GM18873 (cell line): ENCODE measurements at regions not wholly inside any gene's neighbourhood (a gene's known extent, or its start where the extent isn't known, plus 50 kb on each side); places are given as distances from the start of the nearest gene placed in this dataset.

Experiments
- ATAC-seq: cut with Tn5 transposase; IDR thresholded peaks from one replicate; pipeline ENCODE4 v1.9.1; 2021; ENCODE audit warnings: mild to moderate bottlenecking, moderate library complexity, moderate number of reproducible peaks; ENCODE audit not compliant: unreplicated experiment, low FRiP score

- ATAC-seq: peak; percentile 68
These were observed 98.5 kb upstream of the INSIG1 start for GRCh38 chr7:155198901-155199845.

- no peak for ATAC-seq
These were observed 96.2 kb upstream of the INSIG1 start for GRCh38 chr7:155201325-155202087.

DNA sequence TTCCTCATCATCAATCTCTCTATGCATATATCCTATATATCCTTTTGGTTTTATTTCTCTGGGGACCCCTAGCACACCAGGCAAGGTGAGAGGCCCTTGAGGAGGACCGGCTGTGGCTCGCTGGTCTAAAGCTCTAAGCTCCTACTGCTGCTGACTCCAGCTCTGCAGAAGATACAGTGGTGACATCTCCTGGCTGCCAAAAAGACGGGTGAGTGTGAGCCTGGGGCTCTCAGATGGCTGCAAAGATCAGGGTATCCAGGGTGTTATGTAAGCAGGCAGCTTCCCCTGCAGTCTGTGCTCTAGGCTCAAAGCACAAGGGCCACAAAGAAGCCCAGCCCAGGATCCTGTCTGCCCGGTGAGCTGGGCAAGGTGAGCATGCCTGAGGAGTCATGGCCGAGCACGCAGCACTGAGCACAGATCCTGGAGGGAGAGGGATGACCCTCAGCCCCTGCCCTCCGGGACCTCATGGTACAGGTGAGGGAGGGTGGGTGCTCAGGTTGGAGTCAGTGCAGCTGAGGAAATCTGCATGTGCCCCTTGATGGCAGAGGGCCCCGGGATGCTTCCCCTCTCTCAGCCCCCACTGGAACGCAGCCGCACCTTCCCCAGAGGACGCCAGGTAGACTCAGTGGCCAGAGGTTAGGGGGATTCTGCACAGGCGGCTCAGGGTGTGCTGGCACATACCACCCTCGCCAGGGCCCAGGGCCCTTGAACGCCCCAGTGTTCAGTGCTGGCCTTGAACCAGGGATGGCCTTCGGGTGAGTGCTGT is 95.4 kb upstream of the INSIG1 start:
- no peak for ATAC-seq

- no peak for ATAC-seq
These were observed 94.4 kb upstream of the INSIG1 start for GRCh38 chr7:155203059-155203881.

GRCh38 chr7:155203882-155204691 is 93.6 kb upstream of the INSIG1 start:
- no peak for ATAC-seq

DNA sequence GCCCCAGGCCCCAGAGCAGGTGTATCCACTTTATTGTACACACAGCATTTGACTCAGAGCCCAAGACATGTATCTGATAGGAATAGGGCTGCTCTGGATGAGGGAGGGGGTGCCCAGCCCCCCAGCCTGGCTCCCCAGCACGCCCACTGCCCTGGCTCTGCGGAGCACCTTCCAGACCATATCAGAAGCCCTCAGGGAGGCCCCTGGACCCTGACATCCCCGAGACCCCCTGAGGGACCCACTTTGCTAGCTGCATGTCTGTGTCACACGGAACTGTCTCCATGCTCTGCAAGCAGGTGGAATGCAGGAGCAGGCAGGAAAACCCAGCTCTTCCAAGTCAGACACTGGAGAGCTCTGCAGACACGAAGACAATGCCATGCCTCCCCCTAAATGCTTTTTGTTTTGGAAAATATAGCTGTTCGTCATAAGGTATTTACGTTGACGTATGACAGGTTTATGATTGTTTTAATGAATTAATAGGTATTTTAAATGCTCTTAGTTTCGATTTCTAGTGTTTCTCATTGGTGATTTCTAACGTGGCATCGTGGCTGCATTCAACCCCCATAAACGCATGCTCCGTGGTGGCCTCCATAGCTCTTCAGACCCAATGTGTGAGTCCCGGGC is 92.8 kb upstream of the INSIG1 start:
- no peak for ATAC-seq

DNA sequence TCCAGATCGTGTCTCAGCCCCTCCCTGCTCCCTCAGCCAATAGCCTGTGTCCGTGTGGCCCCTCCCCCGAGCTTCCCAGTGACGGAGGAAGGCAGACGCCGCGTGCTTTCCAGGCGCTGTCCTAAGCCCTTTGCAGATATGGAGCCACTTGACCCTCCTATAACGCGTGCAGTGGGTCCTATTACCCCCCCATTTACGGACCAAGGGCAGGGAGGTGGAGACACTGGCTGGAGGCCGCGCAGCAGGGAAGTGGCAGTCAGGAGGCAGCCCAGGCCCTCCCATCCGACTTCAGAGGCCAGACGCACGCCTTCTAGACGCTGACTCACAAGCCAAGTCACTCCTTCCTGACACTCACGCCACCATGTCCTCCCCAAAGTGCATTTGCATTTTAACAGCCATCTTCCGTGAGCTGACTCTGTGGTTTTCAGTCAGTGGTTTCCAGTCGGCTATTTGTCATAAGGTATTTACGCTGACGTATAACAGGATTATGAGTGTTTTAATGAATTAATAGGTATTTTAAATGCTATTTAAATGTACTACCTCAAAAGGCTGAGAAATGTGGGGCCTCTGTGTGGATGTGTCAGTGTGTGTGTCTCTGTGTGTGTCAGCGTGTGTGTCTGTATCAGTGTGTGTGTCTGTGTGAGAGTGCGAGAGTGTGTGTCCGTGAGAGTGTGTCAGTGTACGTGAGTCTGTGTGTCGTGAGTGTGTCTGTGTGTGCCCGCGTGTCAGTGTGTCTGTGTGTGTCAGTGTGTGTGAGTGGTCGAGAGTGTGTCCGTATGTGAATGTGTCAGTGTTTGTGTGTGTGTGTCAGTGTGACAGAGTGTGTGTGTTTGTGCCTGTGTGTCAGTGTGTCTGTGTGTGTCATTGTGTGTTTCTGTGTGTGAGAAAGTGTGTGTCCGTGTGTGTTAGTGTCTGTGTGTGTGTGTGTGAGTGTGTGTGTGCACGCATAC is 92.0 kb upstream of the INSIG1 start:
- ATAC-seq: peak; percentile 83

DNA sequence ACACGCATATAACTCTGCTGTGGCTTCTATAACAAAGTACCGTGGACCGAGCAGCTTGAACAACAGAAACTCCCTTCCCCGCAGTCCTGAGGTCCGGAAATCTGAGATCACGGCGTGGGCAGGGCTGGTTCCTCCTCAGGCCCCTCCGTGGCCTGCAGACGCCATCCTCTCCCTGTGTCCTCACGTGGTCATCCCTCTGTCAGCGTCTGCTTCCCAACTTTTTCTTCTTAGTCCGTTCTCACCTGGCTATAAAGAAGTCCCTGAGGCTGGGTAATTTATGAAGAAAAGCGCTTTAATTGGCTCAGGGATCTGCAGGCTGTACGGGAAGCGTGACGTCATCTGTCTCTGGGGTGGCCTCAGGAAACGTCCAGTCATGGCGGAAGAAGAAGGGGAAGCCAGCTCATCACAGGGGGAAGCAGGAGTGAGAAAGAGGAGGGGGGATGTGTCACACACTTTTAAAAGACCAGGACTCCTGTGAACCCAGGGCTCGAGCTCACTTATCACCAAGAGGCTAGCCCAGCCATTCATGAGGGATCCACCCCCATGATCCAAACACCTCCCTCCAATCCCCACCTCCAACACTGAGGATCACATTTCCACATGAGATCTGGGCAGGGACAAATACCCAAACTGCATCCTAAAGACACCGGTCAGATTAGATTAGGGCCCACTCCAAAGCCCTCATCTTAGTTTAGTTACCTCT is 91.2 kb upstream of the INSIG1 start:
- ATAC-seq: peak; percentile 33

GRCh38 chr7:155207326-155208002 is 90.2 kb upstream of the INSIG1 start:
- ATAC-seq: no peak

DNA sequence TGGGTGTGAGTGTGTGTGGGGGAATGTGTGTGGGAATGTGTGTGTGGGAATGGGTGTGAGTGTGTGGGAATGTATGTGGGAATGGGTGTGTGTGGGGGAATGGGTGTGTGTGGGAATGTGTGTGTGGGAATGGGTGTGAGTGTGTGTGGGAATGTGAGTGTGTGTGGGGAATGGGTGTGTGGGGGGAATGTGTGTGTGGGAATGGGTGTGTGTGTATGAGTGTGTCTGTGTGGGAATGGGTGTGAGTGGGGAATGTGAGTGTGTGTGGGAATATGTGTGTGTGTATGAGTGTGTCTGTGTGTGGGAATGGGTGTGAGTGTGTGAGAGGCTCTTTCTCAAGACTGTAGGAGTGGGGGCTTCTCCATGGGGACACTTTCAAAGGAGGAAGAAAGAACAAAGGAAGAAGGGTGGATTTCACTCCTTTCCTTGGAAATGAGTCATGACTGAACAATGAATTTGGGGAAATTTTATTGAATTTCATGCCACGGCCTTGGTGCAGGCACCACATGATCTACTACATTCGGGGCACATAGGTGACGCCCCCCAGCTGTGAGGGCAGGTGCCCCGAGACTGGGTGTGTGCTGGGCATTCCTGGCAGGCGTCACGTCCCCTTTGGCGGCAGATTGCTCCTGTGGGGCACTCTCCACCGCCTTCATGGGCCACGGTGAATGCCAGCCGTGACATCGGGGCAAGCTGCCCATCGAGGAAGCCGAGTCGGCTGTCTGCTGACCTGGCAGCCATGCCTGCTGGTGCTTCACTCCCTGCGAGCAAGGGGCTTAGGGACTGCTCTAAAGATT is 88.8 kb upstream of the INSIG1 start:
- ATAC-seq: no peak

DNA sequence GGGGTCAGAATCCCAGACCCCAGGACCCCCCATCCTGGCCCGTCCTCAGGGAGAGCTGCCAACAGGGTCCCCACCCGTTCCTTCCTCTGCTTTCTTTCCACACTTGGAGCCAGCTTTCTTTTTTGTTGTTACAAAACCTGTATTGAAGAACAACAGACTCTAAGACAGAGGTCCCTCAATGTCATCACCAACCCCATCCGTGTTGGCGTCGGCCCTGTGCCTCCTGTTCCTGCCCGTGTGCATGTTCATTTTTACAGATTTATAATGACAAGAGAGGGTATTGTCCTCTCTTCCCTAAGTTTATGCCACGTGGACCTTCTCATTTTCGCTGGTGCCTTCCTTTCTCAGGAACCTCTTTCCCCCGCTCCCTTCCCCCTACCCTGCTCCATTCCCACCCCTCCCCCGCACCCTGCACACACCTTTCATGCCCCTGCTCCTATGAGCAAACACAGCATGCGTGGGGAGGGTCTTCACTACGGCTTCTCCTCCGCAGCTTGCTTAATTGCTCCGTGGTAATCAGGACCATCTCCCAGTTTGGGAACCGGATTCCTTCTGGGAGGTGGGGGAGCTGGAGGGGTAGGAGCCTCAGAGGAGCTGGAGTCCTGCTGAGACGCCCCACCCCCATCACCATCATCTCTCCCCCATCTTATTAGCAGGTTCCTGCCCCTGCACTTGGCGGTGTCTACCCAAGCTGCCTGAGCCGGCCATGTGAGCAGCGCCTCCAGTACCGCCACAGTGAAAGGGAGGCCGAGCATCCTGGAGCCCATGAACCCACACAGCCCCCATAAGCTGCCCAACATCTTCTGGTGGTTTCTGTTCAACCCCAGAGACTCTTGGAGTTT is 88.0 kb upstream of the INSIG1 start:
- ATAC-seq: no peak

GRCh38 chr7:155210356-155210755 is 87.3 kb upstream of the INSIG1 start:
- no peak for ATAC-seq

GRCh38 chr7:155211173-155211572 is 86.5 kb upstream of the INSIG1 start:
- ATAC-seq: no peak

DNA sequence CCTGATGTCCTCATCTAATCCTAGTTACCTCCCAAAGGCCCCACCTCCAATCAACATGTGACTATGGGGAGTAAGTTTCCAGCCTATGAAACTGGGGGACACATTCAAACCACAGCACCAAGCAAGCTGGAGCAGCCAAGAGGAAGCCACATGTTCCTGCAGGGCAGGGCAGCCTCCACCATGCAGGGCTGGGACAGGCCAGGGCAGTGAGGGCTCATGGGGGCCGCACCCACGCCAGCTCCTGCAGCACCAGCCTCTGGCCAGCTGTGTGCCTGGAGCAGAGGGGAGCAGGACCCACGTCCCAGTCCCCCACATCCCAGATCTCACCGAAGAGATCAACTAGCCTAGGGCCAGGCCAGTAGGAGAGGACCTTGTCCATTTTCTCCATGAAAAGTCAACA is 85.9 kb upstream of the INSIG1 start:
- no peak for ATAC-seq
